ENCODE measurements at regions not wholly inside any gene's neighbourhood (a gene's known extent, or its start where the extent isn't known, plus 50 kb on each side); places are given as distances from the start of the nearest gene placed in this dataset.
"Not testable (repeated sequence)": the region's sequence is repeated elsewhere in the genome, so short reads cannot be mapped to it uniquely, and the experiment has no call there.

GRCh38 chr19:31883296-31883990 is 462.0 kb upstream of the ZNF507 start:
- CTCF ChIA-PET = no interaction called here
- POLR2A ChIA-PET = no interaction called here
- no peak for TF ChIP-seq CTCF (IDR thresholded peaks at IDR 0.05; ENCODE audit: insufficient read depth, low read length, missing control alignments)
- DNase-seq (ENCODE audit: low read depth, low spot score) = no peak
- H3K4me3 ChIP-seq (ENCODE audit: low read depth, low read length) = no peak overlapping the region

GRCh38 chr19:31885280-31885853 is 460.0 kb upstream of the ZNF507 start:
- ChIA-PET POLR2A (no interaction called here), CTCF (no interaction called here)
- no peak overlapping the region for H3K4me3 ChIP-seq (ENCODE audit: low read depth, low read length)
- no peak for TF ChIP-seq CTCF (IDR thresholded peaks at IDR 0.05; ENCODE audit: insufficient read depth, low read length, missing control alignments)
- no peak for DNase-seq (ENCODE audit: low read depth, low spot score)

GRCh38 chr19:31890230-31890629 is 455.2 kb upstream of the ZNF507 start:
- no peak overlapping the region for H3K4me3 ChIP-seq (ENCODE audit: low read depth, low read length)
- no peak for DNase-seq (ENCODE audit: low read depth, low spot score)
- ChIA-PET POLR2A (no interaction called here), CTCF (no interaction called here)
- TF ChIP-seq CTCF (IDR thresholded peaks at IDR 0.05; ENCODE audit: insufficient read depth, low read length, missing control alignments) = no peak

GRCh38 chr19:31892060-31892459 is 453.4 kb upstream of the ZNF507 start:
- ChIA-PET POLR2A (no interaction called here), CTCF (no interaction called here)
- H3K4me3 ChIP-seq (ENCODE audit: low read depth, low read length) = no peak overlapping the region
- no peak for TF ChIP-seq CTCF (IDR thresholded peaks at IDR 0.05; ENCODE audit: insufficient read depth, low read length, missing control alignments)
- DNase-seq (ENCODE audit: low read depth, low spot score) = no peak

GRCh38 chr19:31893491-31893890 is 451.9 kb upstream of the ZNF507 start:
- POLR2A ChIA-PET; DNase-seq (ENCODE audit: low read depth, low spot score); CTCF ChIA-PET; H3K4me3 ChIP-seq (ENCODE audit: low read depth, low read length): not testable (repeated sequence)

GRCh38 chr19:31894451-31894850 is 451.0 kb upstream of the ZNF507 start:
- no peak overlapping the region for H3K4me3 ChIP-seq (ENCODE audit: low read depth, low read length)
- no peak for TF ChIP-seq CTCF (IDR thresholded peaks at IDR 0.05; ENCODE audit: insufficient read depth, low read length, missing control alignments)
- ChIA-PET CTCF (no interaction called here), POLR2A (no interaction called here)
- no peak for DNase-seq (ENCODE audit: low read depth, low spot score)

- no peak for DNase-seq (ENCODE audit: low read depth, low spot score)
- ChIA-PET CTCF (no interaction called here), POLR2A (no interaction called here)
- no peak overlapping the region for H3K4me3 ChIP-seq (ENCODE audit: low read depth, low read length)
- TF ChIP-seq CTCF (IDR thresholded peaks at IDR 0.05; ENCODE audit: insufficient read depth, low read length, missing control alignments) = no peak
These were observed 448.1 kb upstream of the ZNF507 start for GRCh38 chr19:31897292-31897691.

All from AG04449 (cell line).